Body of pancreas (tissue), 4 donors: ENCODE measurements at regions not wholly inside any gene's neighbourhood (a gene's known extent, or its start where the extent isn't known, plus 50 kb on each side); places are given as distances from the start of the nearest gene placed in this dataset.

Experiments
- POLR2A ChIP-seq, 3 donors: fragments of 450-650 bp; IDR thresholded peaks; one replicate each; pipeline ENCODE4 v1.6.1; 2016; ENCODE audit warnings: antibody characterized with exemption in 3 of 3, mild to moderate bottlenecking in 2 of 3
- TF ChIP-seq, protein P1 (sequence below), 7 experiments: fragments of 450-650 bp in 4 of 7; fragments of 200-600 bp in 3 of 7; sonication (generic) in 3 of 7; IDR thresholded peaks; one replicate each; pipeline ENCODE4 v1.5.1; 2016 to 2019; ENCODE audit warnings: antibody characterized with exemption in 7 of 7

DNA sequence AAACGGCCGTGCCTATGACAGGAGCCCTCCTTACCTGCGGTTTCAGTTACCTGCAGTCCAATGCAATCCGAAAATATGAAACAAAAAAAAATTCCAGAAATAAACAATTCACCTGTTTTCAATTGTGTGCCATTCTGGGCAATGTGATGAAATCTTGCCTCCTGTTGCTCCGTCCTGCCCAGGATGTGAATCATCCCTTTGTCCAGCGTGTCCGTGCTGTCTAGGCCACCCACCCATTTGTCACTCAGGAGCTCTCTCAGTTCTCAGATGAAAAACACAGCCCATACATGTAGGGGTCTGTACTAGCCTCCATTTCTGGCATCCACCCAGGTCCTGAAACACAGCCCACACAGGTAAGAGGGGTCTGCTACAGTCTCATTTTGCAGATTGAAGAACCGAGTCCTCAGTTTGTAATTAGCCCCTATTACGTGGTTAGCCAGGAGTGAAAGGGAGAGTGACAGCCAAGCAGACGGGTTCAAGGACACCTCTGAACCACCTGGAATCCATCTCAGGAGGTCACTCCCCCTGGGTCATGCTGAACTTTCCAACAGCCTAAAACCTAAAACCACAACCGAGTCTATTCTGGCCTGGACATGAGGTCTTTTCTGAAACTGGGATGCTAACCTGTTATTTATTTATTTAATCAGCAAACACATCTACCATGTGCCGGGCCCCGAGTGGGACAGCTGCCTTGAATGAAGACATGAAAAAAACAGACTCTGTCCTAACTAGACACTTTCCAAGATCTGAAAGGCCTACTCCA lies 317.2 kb downstream of the SHANK2 start:
- no peak for TF ChIP-seq POLR2A (IDR thresholded peaks at IDR 0.05)
- TF ChIP-seq, protein P1, sequence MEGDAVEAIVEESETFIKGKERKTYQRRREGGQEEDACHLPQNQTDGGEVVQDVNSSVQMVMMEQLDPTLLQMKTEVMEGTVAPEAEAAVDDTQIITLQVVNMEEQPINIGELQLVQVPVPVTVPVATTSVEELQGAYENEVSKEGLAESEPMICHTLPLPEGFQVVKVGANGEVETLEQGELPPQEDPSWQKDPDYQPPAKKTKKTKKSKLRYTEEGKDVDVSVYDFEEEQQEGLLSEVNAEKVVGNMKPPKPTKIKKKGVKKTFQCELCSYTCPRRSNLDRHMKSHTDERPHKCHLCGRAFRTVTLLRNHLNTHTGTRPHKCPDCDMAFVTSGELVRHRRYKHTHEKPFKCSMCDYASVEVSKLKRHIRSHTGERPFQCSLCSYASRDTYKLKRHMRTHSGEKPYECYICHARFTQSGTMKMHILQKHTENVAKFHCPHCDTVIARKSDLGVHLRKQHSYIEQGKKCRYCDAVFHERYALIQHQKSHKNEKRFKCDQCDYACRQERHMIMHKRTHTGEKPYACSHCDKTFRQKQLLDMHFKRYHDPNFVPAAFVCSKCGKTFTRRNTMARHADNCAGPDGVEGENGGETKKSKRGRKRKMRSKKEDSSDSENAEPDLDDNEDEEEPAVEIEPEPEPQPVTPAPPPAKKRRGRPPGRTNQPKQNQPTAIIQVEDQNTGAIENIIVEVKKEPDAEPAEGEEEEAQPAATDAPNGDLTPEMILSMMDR (IDR thresholded peaks at IDR 0.05), result no peak
